ENCODE measurements at regions not wholly inside any gene's neighbourhood (a gene's known extent, or its start where the extent isn't known, plus 50 kb on each side); places are given as distances from the start of the nearest gene placed in this dataset.
A peak's percentile ranks its signal among the peaks of the same experiment; 100 is the strongest.
"Not testable (repeated sequence)": the region's sequence is repeated elsewhere in the genome, so short reads cannot be mapped to it uniquely, and the experiment has no call there.

- not testable (repeated sequence) for DNase-seq (ENCODE audit: extremely low read depth in 1 of 11, low read depth in 9 of 11, low spot score in 4 of 11)
Measured at GRCh38 chr16:85230764-85231383, 118.6 kb upstream of the CIBAR2 start.

DNA sequence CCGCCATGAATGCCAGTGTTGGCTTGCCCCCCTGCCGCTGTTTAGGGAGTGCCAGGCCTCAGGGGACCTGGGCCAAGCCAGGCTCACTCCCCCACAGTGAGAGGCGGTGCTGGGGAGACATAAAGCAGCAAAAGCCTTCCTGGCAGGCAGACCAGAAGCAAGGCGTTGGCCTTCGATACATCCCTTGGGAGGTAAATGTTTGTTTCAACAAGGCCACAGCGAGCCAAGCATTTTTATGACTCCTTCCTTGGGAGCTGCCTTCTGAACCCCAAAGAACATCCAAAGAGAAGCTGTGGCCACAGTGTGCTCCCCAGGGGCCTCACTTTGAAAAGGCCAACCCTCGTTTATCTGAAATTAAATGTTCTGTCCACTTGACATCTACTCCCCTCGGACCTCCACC, 119.7 kb upstream of the CIBAR2 start:
- no peak for DNase-seq (ENCODE audit: extremely low read depth in 1 of 11, low read depth in 9 of 11, low spot score in 4 of 11)

DNA sequence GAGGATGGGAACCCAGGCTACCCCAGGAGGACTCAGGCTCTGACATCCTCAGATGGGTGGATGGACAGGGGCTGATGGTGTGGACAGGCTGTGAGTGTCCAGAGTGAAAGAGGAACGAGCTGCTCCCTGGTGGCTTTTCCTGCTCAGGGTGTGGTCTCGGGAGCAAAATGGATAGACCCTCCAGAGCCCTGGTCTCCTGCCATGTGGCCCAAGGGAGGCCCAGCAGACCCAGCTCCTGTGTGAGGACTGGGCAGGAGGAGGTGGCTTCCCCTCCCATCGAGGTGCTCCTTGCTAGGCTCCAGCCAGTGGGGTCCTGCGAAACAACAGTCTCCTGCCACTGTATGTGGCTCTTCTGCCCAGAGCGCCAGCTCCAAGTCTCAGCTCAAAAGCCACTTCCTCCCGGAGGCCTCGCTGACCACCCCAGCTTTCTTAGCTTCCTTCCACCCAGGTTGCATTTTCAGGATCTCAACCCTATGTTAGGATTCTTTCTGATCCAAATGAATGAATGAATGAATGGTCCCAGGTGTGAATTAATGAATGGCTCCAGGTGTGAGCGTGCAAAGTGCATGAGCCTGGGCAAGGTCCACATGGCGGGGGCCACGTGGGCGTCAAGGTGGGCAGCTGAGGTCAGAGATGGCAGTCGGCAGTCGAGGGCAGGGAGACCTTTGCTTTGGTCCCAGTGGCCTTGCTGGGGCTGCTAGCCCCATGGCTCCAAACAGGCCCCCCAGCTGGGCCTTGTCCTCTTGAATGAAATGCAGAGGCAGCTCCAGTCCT, 120.3 kb upstream of the CIBAR2 start:
- DNase-seq (ENCODE audit: extremely low read depth in 1 of 11, low read depth in 9 of 11, low spot score in 4 of 11): no peak

DNA sequence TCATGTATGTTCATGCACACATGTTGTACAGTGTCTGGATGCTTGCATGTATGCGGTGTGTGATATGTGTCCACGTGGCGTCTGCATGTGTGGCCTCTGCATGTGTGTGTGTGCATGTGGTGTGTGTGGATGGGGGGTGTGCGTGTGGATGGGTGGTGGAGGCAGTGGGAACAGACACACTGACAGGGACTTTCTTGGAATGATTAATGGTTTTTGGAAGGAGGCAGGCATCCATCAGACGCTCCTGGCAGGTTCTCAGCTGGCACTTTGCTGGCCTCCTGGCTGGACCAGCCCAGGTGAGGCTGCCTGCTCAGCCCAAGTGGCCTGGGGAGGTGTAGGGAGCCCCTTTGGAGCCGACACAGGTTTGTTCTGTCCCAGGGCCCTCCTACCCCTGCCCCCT, 121.2 kb upstream of the CIBAR2 start:
- DNase-seq (ENCODE audit: extremely low read depth in 1 of 11, low read depth in 9 of 11, low spot score in 4 of 11): no peak

DNA sequence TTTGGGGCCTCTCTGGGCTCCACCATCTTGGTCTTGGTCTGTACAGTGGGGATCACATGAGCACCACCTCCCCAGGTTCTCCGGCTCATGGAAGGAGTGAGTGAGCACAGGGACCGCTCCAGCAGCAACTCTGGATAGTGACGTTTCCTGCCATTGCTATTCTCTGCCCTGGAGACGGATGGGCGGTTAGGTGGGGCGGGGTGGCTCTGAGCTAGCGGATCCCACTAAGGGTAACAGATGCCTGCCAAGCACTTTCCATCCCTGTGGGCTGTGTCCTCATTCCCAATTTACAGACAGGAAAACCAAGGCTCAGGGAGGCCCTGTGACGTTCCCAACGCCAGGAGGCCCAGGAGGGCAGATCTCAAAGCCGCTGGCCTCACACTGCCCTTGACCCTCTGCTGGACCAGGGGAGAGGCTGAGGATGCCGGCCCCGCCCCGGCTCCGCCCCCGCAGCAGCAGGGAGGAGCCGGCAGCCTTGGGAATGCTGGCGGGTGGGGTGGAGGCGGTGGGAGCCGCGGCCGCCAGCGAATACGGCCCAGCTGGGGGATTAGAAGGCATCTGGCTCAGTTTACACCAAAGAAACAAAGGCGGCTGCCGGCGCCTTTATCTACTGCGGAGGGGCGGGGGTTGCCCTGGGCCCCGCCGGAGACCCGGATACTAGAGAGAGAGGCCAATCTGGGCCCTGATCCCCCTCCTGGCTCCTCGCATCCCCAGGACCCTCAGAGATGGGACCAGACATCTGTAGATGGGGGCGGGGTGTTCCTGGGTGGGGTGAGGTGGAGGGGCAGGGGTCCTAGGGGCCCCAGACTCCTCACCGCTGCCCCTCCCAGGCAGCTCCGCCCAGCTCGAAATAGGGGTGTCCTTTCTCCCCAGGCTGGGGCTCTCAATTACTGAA, 122.3 kb upstream of the CIBAR2 start:
- DNase-seq (ENCODE audit: extremely low read depth in 1 of 11, low read depth in 9 of 11, low spot score in 4 of 11): peak in 9 of 11 donors; percentile 69 to 88 (median 85)

GRCh38 chr16:85235991-85236817, 123.9 kb upstream of the CIBAR2 start:
- peak in 1 of 11 donors; percentile 47 for DNase-seq (ENCODE audit: extremely low read depth in 1 of 11, low read depth in 9 of 11, low spot score in 4 of 11)

DNA sequence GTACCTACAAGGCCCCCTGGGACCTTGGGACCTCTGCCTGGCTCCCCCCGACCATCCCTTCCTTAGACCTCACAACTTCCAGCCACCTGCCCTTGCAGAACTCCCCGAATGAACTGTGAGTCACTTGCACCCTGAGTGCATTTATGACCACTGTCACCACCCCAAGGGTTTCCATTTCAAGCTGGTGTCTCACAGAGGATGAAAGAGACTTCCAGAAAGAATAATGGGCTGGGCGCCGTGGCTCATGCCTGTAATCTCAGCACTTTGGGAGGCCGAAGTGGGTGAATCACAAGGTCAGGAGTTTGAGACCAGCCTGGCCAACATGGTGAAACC, 124.5 kb upstream of the CIBAR2 start:
- DNase-seq (ENCODE audit: extremely low read depth in 1 of 11, low read depth in 9 of 11, low spot score in 4 of 11): no peak

DNA sequence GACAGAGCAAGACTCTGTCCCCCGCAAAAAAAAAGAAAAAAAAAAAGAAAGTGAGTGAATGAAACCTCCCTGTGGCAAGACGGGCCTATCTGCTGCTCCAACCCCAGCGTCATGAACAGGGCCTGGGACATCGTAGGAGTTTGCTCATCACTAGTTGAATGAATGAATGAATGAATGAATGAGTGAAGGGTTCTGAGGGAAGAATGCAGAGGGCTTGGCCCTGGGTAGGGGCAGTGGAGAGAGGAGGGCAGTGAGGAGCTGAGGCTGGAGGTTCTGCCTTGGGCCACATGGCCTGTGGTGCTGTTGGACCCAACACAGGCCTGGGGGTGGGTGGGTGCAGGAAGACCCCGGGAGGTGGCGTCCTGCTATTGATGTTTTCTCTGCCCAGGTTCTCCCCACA, 125.5 kb upstream of the CIBAR2 start:
- DNase-seq (ENCODE audit: extremely low read depth in 1 of 11, low read depth in 9 of 11, low spot score in 4 of 11): no peak

- DNase-seq (ENCODE audit: extremely low read depth in 1 of 11, low read depth in 9 of 11, low spot score in 4 of 11): peak in 7 of 11 donors; percentile 56 to 70 (median 60)
Measured at GRCh38 chr16:85238233-85238647, 126.0 kb upstream of the CIBAR2 start.

GRCh38 chr16:85239239-85239638, 127.0 kb upstream of the CIBAR2 start:
- DNase-seq (ENCODE audit: extremely low read depth in 1 of 11, low read depth in 9 of 11, low spot score in 4 of 11): no peak

GRCh38 chr16:85239871-85240270, 127.6 kb upstream of the CIBAR2 start:
- DNase-seq (ENCODE audit: extremely low read depth in 1 of 11, low read depth in 9 of 11, low spot score in 4 of 11): no peak

- DNase-seq (ENCODE audit: extremely low read depth in 1 of 11, low read depth in 9 of 11, low spot score in 4 of 11): no peak
Measured at GRCh38 chr16:85240982-85241924, 129.0 kb upstream of the CIBAR2 start.

DNA sequence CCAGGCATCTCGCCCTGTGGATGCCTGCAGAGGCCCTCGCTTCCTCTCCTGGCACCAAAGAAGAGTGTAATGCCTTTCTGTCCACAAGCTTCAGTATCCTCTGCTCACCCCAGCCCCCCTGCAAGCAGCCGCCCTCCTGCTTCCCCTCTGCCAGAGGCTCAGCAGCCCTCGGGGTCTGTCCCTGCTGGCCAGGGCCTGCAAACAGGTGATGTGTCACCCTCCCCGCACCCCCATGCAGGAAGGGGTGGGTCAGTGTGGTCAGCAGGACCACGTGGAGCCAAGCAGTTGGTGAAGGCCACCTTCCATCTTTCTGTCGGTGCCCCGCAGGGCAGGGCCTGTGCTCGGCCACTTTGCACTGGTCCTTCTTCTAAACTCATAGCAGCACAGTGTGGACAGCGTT, 129.9 kb upstream of the CIBAR2 start:
- no peak for DNase-seq (ENCODE audit: extremely low read depth in 1 of 11, low read depth in 9 of 11, low spot score in 4 of 11)

DNA sequence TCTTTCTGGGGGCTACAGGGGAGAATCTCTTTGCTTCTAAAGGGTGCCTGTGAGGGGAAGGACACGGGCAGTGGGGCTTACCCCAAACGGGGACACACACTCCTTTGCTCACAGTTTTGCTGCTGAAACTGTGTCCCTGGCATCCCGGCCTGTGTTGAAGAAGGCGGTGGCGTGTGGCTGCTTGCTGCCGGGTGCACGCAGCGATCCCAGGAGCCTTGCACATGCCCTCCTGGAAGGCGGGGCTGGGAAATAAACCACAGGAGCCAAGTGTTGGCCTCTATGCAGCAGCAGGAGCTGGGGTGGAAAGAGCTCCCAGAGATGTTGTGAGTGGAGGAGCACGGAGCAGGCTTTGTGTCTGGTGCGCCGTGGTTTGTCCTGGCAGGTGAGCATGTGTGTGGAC, 131.0 kb upstream of the CIBAR2 start:
- no peak for DNase-seq (ENCODE audit: extremely low read depth in 1 of 11, low read depth in 9 of 11, low spot score in 4 of 11)

- DNase-seq (ENCODE audit: extremely low read depth in 1 of 11, low read depth in 9 of 11, low spot score in 4 of 11): not testable (repeated sequence)
Measured at GRCh38 chr16:85244452-85244851, 132.2 kb upstream of the CIBAR2 start.

DNA sequence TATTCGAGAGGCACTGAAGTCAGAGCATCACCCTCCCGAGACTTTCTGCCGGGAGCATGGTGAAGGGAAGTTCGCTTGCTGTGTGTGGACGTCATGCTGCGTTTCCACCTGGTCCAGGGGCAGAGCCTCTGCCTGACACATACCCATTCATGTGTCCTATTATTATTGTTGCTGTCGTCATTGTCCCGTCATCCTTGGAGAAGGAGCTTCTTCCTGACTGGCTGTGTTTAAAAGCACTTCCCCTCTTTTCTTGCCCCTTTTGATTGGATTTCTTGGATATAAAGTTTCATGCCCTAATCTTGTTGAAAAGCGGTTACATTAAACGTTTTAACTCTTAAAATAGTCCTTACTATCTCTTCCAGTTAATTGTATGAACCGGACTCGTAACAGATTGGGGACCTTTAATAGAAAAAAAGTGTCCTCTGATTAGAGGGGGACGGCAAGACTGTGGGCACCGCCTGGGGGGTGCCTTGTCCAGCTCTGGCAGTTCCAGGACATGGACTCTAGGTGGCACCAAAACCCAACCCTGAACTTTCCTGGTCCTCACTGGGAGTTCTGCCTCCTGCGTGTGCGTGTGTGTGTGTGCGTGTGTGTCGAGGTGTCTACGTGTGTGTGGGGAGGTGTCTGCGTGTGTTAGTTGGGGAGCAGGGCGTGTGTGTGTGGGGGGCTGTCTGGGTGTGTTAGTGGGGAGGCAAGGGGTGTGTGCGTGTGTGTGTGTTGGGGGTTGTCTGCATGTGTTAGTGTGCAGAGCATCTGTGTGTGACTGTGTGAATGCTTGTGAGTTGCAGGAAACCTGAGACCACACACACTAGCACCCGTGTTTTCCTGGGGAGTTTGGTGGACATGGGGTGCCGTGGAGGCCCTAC, 133.3 kb upstream of the CIBAR2 start:
- DNase-seq (ENCODE audit: extremely low read depth in 1 of 11, low read depth in 9 of 11, low spot score in 4 of 11): peak in 8 of 11 donors; percentile 59 to 79 (median 72)

- DNase-seq (ENCODE audit: extremely low read depth in 1 of 11, low read depth in 9 of 11, low spot score in 4 of 11): peak in 1 of 11 donors; percentile 58
Measured at GRCh38 chr16:85246473-85246872, 134.2 kb upstream of the CIBAR2 start.

Measured in renal cortex interstitium (tissue), 11 donors.